ENCODE measurements at regions not wholly inside any gene's neighbourhood (a gene's known extent, or its start where the extent isn't known, plus 50 kb on each side); places are given as distances from the start of the nearest gene placed in this dataset.

- DNase-seq (ENCODE audit: low spot score): no peak
- H3K9ac ChIP-seq (ENCODE audit: low read depth in 1 of 2, low read length in 2 of 2): no peak overlapping the region
- no peaks in the 10 kb centered on the region for H3K4me1 ChIP-seq (ENCODE audit: control insufficient read depth in 4 of 4, insufficient read depth in 4 of 4, low read length in 3 of 4)
- H3K36me3 ChIP-seq (ENCODE audit: control insufficient read depth in 4 of 4, insufficient read depth in 3 of 4, low read depth in 1 of 4, low read length in 3 of 4): no peaks in the 10 kb centered on the region
- no peak overlapping the region for H3K4me3 ChIP-seq (ENCODE audit: low read depth in 1 of 3, low read length in 3 of 3)
- H3K9me3 ChIP-seq (ENCODE audit: control insufficient read depth in 4 of 4, low read length in 3 of 4): no peaks in the 10 kb centered on the region
- no peak for TF ChIP-seq TAF1 (conservative IDR thresholded peaks at IDR 0.05)
- no peak for TF ChIP-seq RXRA (IDR thresholded peaks at IDR 0.05)
- TF ChIP-seq GABPA (IDR thresholded peaks at IDR 0.05 in 1 of 2, conservative IDR thresholded peaks at IDR 0.05 in 1 of 2): no peak
- no peak for TF ChIP-seq MAX (IDR thresholded peaks at IDR 0.05)
- TF ChIP-seq, protein P1, sequence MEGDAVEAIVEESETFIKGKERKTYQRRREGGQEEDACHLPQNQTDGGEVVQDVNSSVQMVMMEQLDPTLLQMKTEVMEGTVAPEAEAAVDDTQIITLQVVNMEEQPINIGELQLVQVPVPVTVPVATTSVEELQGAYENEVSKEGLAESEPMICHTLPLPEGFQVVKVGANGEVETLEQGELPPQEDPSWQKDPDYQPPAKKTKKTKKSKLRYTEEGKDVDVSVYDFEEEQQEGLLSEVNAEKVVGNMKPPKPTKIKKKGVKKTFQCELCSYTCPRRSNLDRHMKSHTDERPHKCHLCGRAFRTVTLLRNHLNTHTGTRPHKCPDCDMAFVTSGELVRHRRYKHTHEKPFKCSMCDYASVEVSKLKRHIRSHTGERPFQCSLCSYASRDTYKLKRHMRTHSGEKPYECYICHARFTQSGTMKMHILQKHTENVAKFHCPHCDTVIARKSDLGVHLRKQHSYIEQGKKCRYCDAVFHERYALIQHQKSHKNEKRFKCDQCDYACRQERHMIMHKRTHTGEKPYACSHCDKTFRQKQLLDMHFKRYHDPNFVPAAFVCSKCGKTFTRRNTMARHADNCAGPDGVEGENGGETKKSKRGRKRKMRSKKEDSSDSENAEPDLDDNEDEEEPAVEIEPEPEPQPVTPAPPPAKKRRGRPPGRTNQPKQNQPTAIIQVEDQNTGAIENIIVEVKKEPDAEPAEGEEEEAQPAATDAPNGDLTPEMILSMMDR (IDR thresholded peaks at IDR 0.05; ENCODE audit: low read depth, low read length, missing input control): no peak
- TF ChIP-seq, protein P2, sequence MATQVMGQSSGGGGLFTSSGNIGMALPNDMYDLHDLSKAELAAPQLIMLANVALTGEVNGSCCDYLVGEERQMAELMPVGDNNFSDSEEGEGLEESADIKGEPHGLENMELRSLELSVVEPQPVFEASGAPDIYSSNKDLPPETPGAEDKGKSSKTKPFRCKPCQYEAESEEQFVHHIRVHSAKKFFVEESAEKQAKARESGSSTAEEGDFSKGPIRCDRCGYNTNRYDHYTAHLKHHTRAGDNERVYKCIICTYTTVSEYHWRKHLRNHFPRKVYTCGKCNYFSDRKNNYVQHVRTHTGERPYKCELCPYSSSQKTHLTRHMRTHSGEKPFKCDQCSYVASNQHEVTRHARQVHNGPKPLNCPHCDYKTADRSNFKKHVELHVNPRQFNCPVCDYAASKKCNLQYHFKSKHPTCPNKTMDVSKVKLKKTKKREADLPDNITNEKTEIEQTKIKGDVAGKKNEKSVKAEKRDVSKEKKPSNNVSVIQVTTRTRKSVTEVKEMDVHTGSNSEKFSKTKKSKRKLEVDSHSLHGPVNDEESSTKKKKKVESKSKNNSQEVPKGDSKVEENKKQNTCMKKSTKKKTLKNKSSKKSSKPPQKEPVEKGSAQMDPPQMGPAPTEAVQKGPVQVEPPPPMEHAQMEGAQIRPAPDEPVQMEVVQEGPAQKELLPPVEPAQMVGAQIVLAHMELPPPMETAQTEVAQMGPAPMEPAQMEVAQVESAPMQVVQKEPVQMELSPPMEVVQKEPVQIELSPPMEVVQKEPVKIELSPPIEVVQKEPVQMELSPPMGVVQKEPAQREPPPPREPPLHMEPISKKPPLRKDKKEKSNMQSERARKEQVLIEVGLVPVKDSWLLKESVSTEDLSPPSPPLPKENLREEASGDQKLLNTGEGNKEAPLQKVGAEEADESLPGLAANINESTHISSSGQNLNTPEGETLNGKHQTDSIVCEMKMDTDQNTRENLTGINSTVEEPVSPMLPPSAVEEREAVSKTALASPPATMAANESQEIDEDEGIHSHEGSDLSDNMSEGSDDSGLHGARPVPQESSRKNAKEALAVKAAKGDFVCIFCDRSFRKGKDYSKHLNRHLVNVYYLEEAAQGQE (IDR thresholded peaks at IDR 0.05): no peak
- H3K27ac ChIP-seq (ENCODE audit: low read depth in 1 of 2, low read length in 2 of 2): no peak overlapping the region
- 63% methylated on average over 2 of the region's 2 CpGs for WGBS
- no peaks in the 10 kb centered on the region for H3K27me3 ChIP-seq (ENCODE audit: control insufficient read depth in 4 of 4, insufficient read depth in 4 of 4, low read length in 3 of 4)
These were observed 1145.5 kb upstream of the PCDH10 start for GRCh38 chr4:132003593-132003992.

GRCh38 chr4:132015321-132015720 is 1133.8 kb upstream of the PCDH10 start:
- Histone ChIP-seq H3K4me3 (ENCODE audit: low read depth in 1 of 3, low read length in 3 of 3) (no peak overlapping the region), H3K9me3 (ENCODE audit: control insufficient read depth in 4 of 4, low read length in 3 of 4) (no peaks in the 10 kb centered on the region), H3K4me1 (ENCODE audit: control insufficient read depth in 4 of 4, insufficient read depth in 4 of 4, low read length in 3 of 4) (no peaks in the 10 kb centered on the region), H3K27me3 (ENCODE audit: control insufficient read depth in 4 of 4, insufficient read depth in 4 of 4, low read length in 3 of 4) (no peaks in the 10 kb centered on the region), H3K27ac (ENCODE audit: low read depth in 1 of 2, low read length in 2 of 2) (no peak overlapping the region), H3K36me3 (ENCODE audit: control insufficient read depth in 4 of 4, insufficient read depth in 3 of 4, low read depth in 1 of 4, low read length in 3 of 4) (no peaks in the 10 kb centered on the region), H3K9ac (ENCODE audit: low read depth in 1 of 2, low read length in 2 of 2) (no peak overlapping the region)
- TF ChIP-seq SP1 (IDR thresholded peaks at IDR 0.05) (no peak), TAF1 (conservative IDR thresholded peaks at IDR 0.05) (no peak), HNF4A (conservative IDR thresholded peaks at IDR 0.05) (no peak)
- DNase-seq (ENCODE audit: low spot score): no peak

GRCh38 chr4:132016703-132017350 is 1132.3 kb upstream of the PCDH10 start:
- no peak for DNase-seq (ENCODE audit: low spot score)
- TF ChIP-seq TAF1 (conservative IDR thresholded peaks at IDR 0.05) (no peak), NR2F2 (IDR thresholded peaks at IDR 0.05) (no peak), GABPA (IDR thresholded peaks at IDR 0.05 in 1 of 2, conservative IDR thresholded peaks at IDR 0.05 in 1 of 2) (no peak), RXRA (IDR thresholded peaks at IDR 0.05) (no peak)
- WGBS: 86% methylated on average over 2 of the region's 2 CpGs
- Histone ChIP-seq H3K27me3 (ENCODE audit: control insufficient read depth in 4 of 4, insufficient read depth in 4 of 4, low read length in 3 of 4) (no peaks in the 10 kb centered on the region), H3K9me3 (ENCODE audit: control insufficient read depth in 4 of 4, low read length in 3 of 4) (no peaks in the 10 kb centered on the region), H3K4me1 (ENCODE audit: control insufficient read depth in 4 of 4, insufficient read depth in 4 of 4, low read length in 3 of 4) (no peaks in the 10 kb centered on the region), H3K9ac (ENCODE audit: low read depth in 1 of 2, low read length in 2 of 2) (no peak overlapping the region), H3K36me3 (ENCODE audit: control insufficient read depth in 4 of 4, insufficient read depth in 3 of 4, low read depth in 1 of 4, low read length in 3 of 4) (no peaks in the 10 kb centered on the region), H3K27ac (ENCODE audit: low read depth in 1 of 2, low read length in 2 of 2) (no peak overlapping the region), H3K4me3 (ENCODE audit: low read depth in 1 of 3, low read length in 3 of 3) (no peak overlapping the region)

Measured in liver (tissue), 8 donors.